CD14-positive monocyte (primary cell): ENCODE measurements at regions not wholly inside any gene's neighbourhood (a gene's known extent, or its start where the extent isn't known, plus 50 kb on each side); places are given as distances from the start of the nearest gene placed in this dataset.

ENCODE experiments used
- DNase-seq, 3 donors: peaks; one replicate each; pipeline ENCODE4 v3.0.0-alpha.2; 2011 to 2022
- H2AFZ ChIP-seq: 2 replicates; pipeline ENCODE4 v1.6.0; 2012; ENCODE audit warnings: mild to moderate bottlenecking, low read depth, low read length, inconsistent platforms; ENCODE audit not compliant: insufficient read depth, poor library complexity, severe bottlenecking
- H3K27ac ChIP-seq, 2 donors: 1 replicate in 1 of 2; 2 replicates in 1 of 2; pipeline ENCODE4 v1.5.1; 2012 to 2013; ENCODE audit warnings: low read length in 2 of 2, control low read depth in 1 of 2, inconsistent platforms in 1 of 2, low read depth in 1 of 2, mild to moderate bottlenecking in 1 of 2
- H3K27me3 ChIP-seq, 2 donors: one replicate each; pipeline versions ENCODE4 v1.6.0 to v1.6.1; 2011 to 2013; ENCODE audit warnings: low read length in 2 of 2; ENCODE audit not compliant: control insufficient read depth in 2 of 2, insufficient read depth in 2 of 2
- H3K36me3 ChIP-seq, 2 donors: replicated peaks in 1 of 2; 1 replicate in 1 of 2; 2 replicates in 1 of 2; pipeline versions ENCODE4 v1.5.1 to v1.6.1; 2012 to 2013; ENCODE audit warnings: low read length in 2 of 2, control low read depth in 1 of 2, inconsistent platforms in 1 of 2, mild to moderate bottlenecking in 1 of 2; ENCODE audit not compliant: insufficient read depth in 2 of 2, control insufficient read depth in 1 of 2
- H3K4me1 ChIP-seq, 2 donors: 1 replicate in 1 of 2; 2 replicates in 1 of 2; pipeline versions ENCODE4 v1.5.1 to v1.6.1; 2012 to 2013; ENCODE audit warnings: low read length in 2 of 2, control low read depth in 1 of 2, inconsistent platforms in 1 of 2, mild to moderate bottlenecking in 1 of 2, moderate library complexity in 1 of 2; ENCODE audit not compliant: insufficient read depth in 2 of 2, control insufficient read depth in 1 of 2
- H3K4me2 ChIP-seq: replicated peaks from 2 replicates; pipeline ENCODE3; 2012; ENCODE audit warnings: low read length, moderate library complexity, mild to moderate bottlenecking; ENCODE audit not compliant: poor library complexity, severe bottlenecking; ENCODE audit errors: extremely low read depth
- H3K4me3 ChIP-seq, 3 experiments: fragments of 200-600 bp in 1 of 3; sonication (generic) in 1 of 3; replicated peaks in 1 of 3; 1 replicate in 2 of 3; 2 replicates in 1 of 3; pipeline ENCODE4 v1.5.1; 2011 to 2013; ENCODE audit warnings: low read length in 3 of 3, mild to moderate bottlenecking in 3 of 3, control low read depth in 2 of 3, low read depth in 2 of 3, inconsistent platforms in 1 of 3, moderate library complexity in 1 of 3
- H3K79me2 ChIP-seq: 2 replicates; pipeline ENCODE4 v1.6.0; 2012; ENCODE audit warnings: mild to moderate bottlenecking, control low read depth, inconsistent platforms, low read length, moderate library complexity; ENCODE audit not compliant: insufficient read depth
- H3K9ac ChIP-seq: 2 replicates; pipeline ENCODE4 v1.6.0; 2017; ENCODE audit warnings: low read length, mild to moderate bottlenecking; ENCODE audit not compliant: insufficient read depth, poor library complexity, severe bottlenecking
- H3K9me3 ChIP-seq, 2 donors: replicated peaks in 1 of 2; 1 replicate in 1 of 2; 2 replicates in 1 of 2; pipeline versions ENCODE4 v1.5.1 to v1.6.1; 2012 to 2013; ENCODE audit warnings: low read length in 2 of 2, control low read depth in 1 of 2; ENCODE audit not compliant: control insufficient read depth in 1 of 2, insufficient read depth in 1 of 2
- H4K20me1 ChIP-seq: 2 replicates; pipeline ENCODE4 v1.6.0; 2012; ENCODE audit warnings: mild to moderate bottlenecking, low read length, control low read depth, moderate library complexity; ENCODE audit not compliant: insufficient read depth
- H3K27ac Mint-ChIP-seq, 7 donors: one replicate each; pipeline ENCODE4 v1.8.0; 2020; ENCODE audit warnings: mild to moderate bottlenecking in 7 of 7, mixed read lengths in 7 of 7, moderate library complexity in 6 of 7, inconsistent platforms in 2 of 7
- H3K27me3 Mint-ChIP-seq, 3 donors: one replicate each; pipeline ENCODE4 v1.8.0; 2021 to 2022; ENCODE audit warnings: low read depth in 3 of 3, mild to moderate bottlenecking in 3 of 3, mixed read lengths in 3 of 3, moderate library complexity in 3 of 3, inconsistent platforms in 1 of 3
- H3K36me3 Mint-ChIP-seq, 2 donors: one replicate each; pipeline ENCODE4 v1.8.0; 2020; ENCODE audit warnings: mixed read lengths in 2 of 2, inconsistent platforms in 1 of 2, mild to moderate bottlenecking in 1 of 2
- H3K4me1 Mint-ChIP-seq: one replicate; pipeline ENCODE4 v1.8.0; 2020; ENCODE audit warnings: mild to moderate bottlenecking, mixed read lengths
- H3K4me3 Mint-ChIP-seq, 2 donors: one replicate each; pipeline ENCODE4 v1.8.0; 2020; ENCODE audit warnings: mild to moderate bottlenecking in 2 of 2, mixed read lengths in 2 of 2, moderate library complexity in 1 of 2
- H3K9me3 Mint-ChIP-seq, 7 donors: one replicate each; pipeline ENCODE4 v1.8.0; 2020 to 2022; ENCODE audit warnings: mixed read lengths in 7 of 7, mild to moderate bottlenecking in 6 of 7, moderate library complexity in 6 of 7, inconsistent platforms in 2 of 7
- CTCF ChIP-seq: fragments of 200-600 bp; IDR thresholded peaks from one replicate; pipeline ENCODE4 v1.8.0; 2022; ENCODE audit warnings: antibody characterized with exemption, mild to moderate bottlenecking
- WGBS: methylation state at CpG from one replicate; pipeline ENCODE4 v1.1.5; 2013; ENCODE audit warnings: missing lambda C conversion rate; ENCODE audit not compliant: insufficient coverage; 5-methylcytosine and 5-hydroxymethylcytosine counted together
- intact Hi-C, 2 donors: fragments of 100-400 bp; cut with micrococcal nuclease; formaldehyde crosslinking; loops; one replicate each; pipeline versions ENCODE4 v1.15.0 to v1.15.1; 2023

GRCh38 chr2:590214-591175 lies 86.7 kb downstream of the TMEM18 start:
- no peaks in the 10 kb centered on the region for H3K4me1 ChIP-seq
- no peaks in the 10 kb centered on the region for H3K9me3 ChIP-seq
- Mint-ChIP-seq H3K27me3 (peaks cover 0 to 6% (median 2%) of the 10 kb centered on the region in 3 donors), H3K4me1 (no peaks in the 10 kb centered on the region), H3K4me3 (no peak overlapping the region), H3K36me3 (no peaks in the 10 kb centered on the region), H3K27ac (no peak overlapping the region), H3K9me3 (peaks cover 0 to 4% (median 0%) of the 10 kb centered on the region in 7 donors)
- H3K4me2 ChIP-seq = no peak overlapping the region
- H3K27ac ChIP-seq = no peak overlapping the region
- H3K36me3 ChIP-seq = no peaks in the 10 kb centered on the region
- no peak for TF ChIP-seq CTCF
- H3K27me3 ChIP-seq = no peaks in the 10 kb centered on the region
- H3K79me2 ChIP-seq = no peaks in the 10 kb centered on the region
- intact Hi-C loops = no loop called here
- no peaks in the 10 kb centered on the region for H4K20me1 ChIP-seq
- DNase-seq = no peak
- H3K9ac ChIP-seq = no peak overlapping the region
- WGBS = 89% methylated on average over 10 of the region's 19 CpGs
- H3K4me3 ChIP-seq = no peak overlapping the region
- no peak overlapping the region for H2AFZ ChIP-seq

GRCh38 chr2:589281-590130 lies 87.7 kb downstream of the TMEM18 start:
- Histone ChIP-seq H3K4me2 (no peak overlapping the region), H4K20me1 (no peaks in the 10 kb centered on the region), H3K9me3 (no peaks in the 10 kb centered on the region), H3K4me1 (no peaks in the 10 kb centered on the region), H3K36me3 (no peaks in the 10 kb centered on the region), H3K9ac (no peak overlapping the region), H3K27me3 (no peaks in the 10 kb centered on the region), H3K79me2 (no peaks in the 10 kb centered on the region), H2AFZ (no peak overlapping the region), H3K4me3 (no peak overlapping the region), H3K27ac (no peak overlapping the region)
- Mint-ChIP-seq H3K4me3 (no peak overlapping the region), H3K27me3 (peaks cover 0 to 9% (median 4%) of the 10 kb centered on the region in 3 donors), H3K9me3 (peaks cover 0 to 4% (median 0%) of the 10 kb centered on the region in 7 donors), H3K27ac (no peak overlapping the region), H3K4me1 (peaks cover 4% of the 10 kb centered on the region), H3K36me3 (no peaks in the 10 kb centered on the region)
- DNase-seq = no peak
- intact Hi-C loops = no loop called here
- no peak for TF ChIP-seq CTCF
- 87% methylated on average over 3 of the region's 10 CpGs for WGBS
